A673 (cell line): ENCODE measurements at regions not wholly inside any gene's neighbourhood (a gene's known extent, or its start where the extent isn't known, plus 50 kb on each side); places are given as distances from the start of the nearest gene placed in this dataset.

ENCODE experiments used
- BruUV-seq: library from RNA; stranded (reverse); fragments of 400-500 nt; replicated peaks from 2 replicates; lab custom pipeline; 2021; lab: Mats Ljungman, UMichigan
- CTCF ChIA-PET: fragments of 300-600 bp; sonication (Branson Sonifier 250); formaldehyde crosslinking; loops from one replicate; lab custom pipeline; 2022; ENCODE audit warnings: antibody characterized with exemption; lab: Charles Lee
- POLR2A ChIA-PET: fragments of 300-600 bp; sonication (Branson Sonifier 250); formaldehyde crosslinking; loops from one replicate; lab custom pipeline; 2022; ENCODE audit warnings: antibody characterized with exemption; ENCODE audit not compliant: low non-redundant PET; lab: Charles Lee
- DNase-seq: peaks from one replicate; pipeline ENCODE4 v3.0.0-alpha.2; 2015; ENCODE audit warnings: low spot score
- H3K27ac ChIP-seq: fragments of 200-600 bp; sonication (generic); 2 replicates; pipeline ENCODE4 v1.5.1; 2016; ENCODE audit warnings: mixed run types, low read depth, mild to moderate bottlenecking, mixed read lengths, antibody characterized with exemption, low read length; ENCODE audit not compliant: poor library complexity, severe bottlenecking
- H3K27me3 ChIP-seq: fragments of 200-600 bp; sonication (generic); replicated peaks from 2 replicates; pipeline ENCODE4 v1.6.1; 2017; ENCODE audit warnings: mixed run types, low read depth, mild to moderate bottlenecking, mixed read lengths, antibody characterized with exemption, low read length; ENCODE audit not compliant: insufficient read depth, poor library complexity
- H3K36me3 ChIP-seq: fragments of 200-600 bp; sonication (generic); 2 replicates; pipeline ENCODE4 v1.6.1; 2016; ENCODE audit warnings: mixed run types, mild to moderate bottlenecking, mixed read lengths, antibody characterized with exemption, low read length; ENCODE audit not compliant: insufficient read depth, poor library complexity, severe bottlenecking
- H3K4me1 ChIP-seq: fragments of 200-600 bp; sonication (generic); 2 replicates; pipeline ENCODE4 v1.6.1; 2017; ENCODE audit warnings: mixed run types, mild to moderate bottlenecking, mixed read lengths, antibody characterized with exemption, low read length; ENCODE audit not compliant: insufficient read depth, poor library complexity, severe bottlenecking
- H3K4me3 ChIP-seq: fragments of 200-600 bp; sonication (generic); 2 replicates; pipeline ENCODE4 v1.5.1; 2016; ENCODE audit warnings: low read depth, mixed run types, mild to moderate bottlenecking, mixed read lengths, low read length; ENCODE audit not compliant: poor library complexity, severe bottlenecking
- H3K9me3 ChIP-seq: fragments of 200-600 bp; sonication (generic); 2 replicates; pipeline ENCODE4 v1.6.1; 2016; ENCODE audit warnings: mixed run types, low read depth, mild to moderate bottlenecking, mixed read lengths, antibody characterized with exemption, low read length; ENCODE audit not compliant: poor library complexity, severe bottlenecking
- CTCF ChIP-seq: fragments of 300-800, 200-600 bp; sonication (generic); conservative IDR thresholded peaks from 2 replicates; pipeline ENCODE4 v1.5.1; 2017; ENCODE audit warnings: low read depth, mild to moderate bottlenecking, antibody characterized with exemption, low read length, moderate library complexity, mixed read lengths
- EZH2 ChIP-seq: fragments of 200-600 bp; sonication (generic); IDR thresholded peaks from 2 replicates; pipeline ENCODE4 v1.6.1; 2017; ENCODE audit warnings: borderline replicate concordance, low read depth, mild to moderate bottlenecking, mixed read lengths, antibody characterized with exemption, low read length; ENCODE audit not compliant: poor library complexity, severe bottlenecking
- intact Hi-C: fragments of 100-400 bp; cut with micrococcal nuclease; formaldehyde crosslinking; loops from one replicate; pipeline ENCODE4 v1.10.0; 2022; ENCODE audit not compliant: unreplicated experiment

GRCh38 chr1:116458695-116459094 is 85.7 kb downstream of the ATP1A1 start:
- Histone ChIP-seq H3K4me1 (peaks cover 12% of the 10 kb centered on the region), H3K9me3 (no peaks in the 10 kb centered on the region), H3K27me3 (no peaks in the 10 kb centered on the region), H3K4me3 (no peak overlapping the region), H3K27ac (no peak overlapping the region), H3K36me3 (no peaks in the 10 kb centered on the region)
- TF ChIP-seq CTCF: no peak
- no peak for DNase-seq
- CTCF ChIA-PET: no interaction called here
- no TSS peak for BruUV-seq
- intact Hi-C loops: no loop called here
- POLR2A ChIA-PET: no interaction called here

GRCh38 chr1:116460261-116460660 is 87.2 kb downstream of the ATP1A1 start:
- Histone ChIP-seq H3K4me1 (peaks cover 27% of the 10 kb centered on the region), H3K27me3 (no peaks in the 10 kb centered on the region), H3K27ac (no peak overlapping the region), H3K36me3 (no peaks in the 10 kb centered on the region), H3K4me3 (no peak overlapping the region), H3K9me3 (no peaks in the 10 kb centered on the region)
- TF ChIP-seq CTCF (no peak), EZH2 (no peak)
- ChIA-PET CTCF (no interaction called here), POLR2A (no interaction called here)
- DNase-seq: no peak
- intact Hi-C loops: no loop called here
- no TSS peak for BruUV-seq

DNA sequence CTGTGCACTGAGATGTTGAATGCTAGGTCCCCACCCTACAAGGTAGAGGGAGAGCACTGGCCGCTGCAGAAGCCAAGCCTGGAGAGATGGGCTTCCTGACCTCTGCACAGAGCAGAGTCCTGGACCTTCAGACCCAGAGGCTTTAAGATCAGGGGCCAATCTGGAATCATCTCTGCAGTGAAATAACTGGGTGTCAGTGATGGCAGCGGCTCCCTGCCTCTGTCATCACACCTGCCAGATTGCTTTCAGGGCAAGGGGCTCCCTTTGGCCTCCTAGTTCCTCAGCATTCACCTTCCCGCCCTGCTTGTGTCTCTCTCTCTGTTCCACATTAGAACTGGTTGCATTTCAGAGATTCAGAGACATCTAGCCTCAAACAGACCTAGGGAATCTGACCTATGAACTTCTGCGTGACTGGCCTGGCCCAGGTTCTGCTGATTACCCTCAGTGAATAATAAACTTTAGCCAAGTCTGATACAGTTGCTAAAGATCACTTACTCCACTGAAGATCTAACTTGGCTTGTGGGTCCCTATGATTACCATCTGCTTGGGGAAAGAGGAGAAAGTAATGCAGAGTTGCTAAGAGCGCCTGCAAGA is 87.8 kb downstream of the ATP1A1 start:
- intact Hi-C loops: no loop called here

More for the DNA sequence above, 87.8 kb downstream of the ATP1A1 start:
- POLR2A ChIA-PET: no interaction called here
- H3K4me3 ChIP-seq: no peak overlapping the region
- no peak overlapping the region for H3K27ac ChIP-seq
- no TSS peak for BruUV-seq
- CTCF ChIA-PET: no interaction called here
- no peaks in the 10 kb centered on the region for H3K9me3 ChIP-seq
- H3K36me3 ChIP-seq: no peaks in the 10 kb centered on the region
- no peak for DNase-seq
- H3K4me1 ChIP-seq: peaks cover 32% of the 10 kb centered on the region
- no peaks in the 10 kb centered on the region for H3K27me3 ChIP-seq
- TF ChIP-seq CTCF: no peak
